ENCODE measurements at regions not wholly inside any gene's neighbourhood (a gene's known extent, or its start where the extent isn't known, plus 50 kb on each side); places are given as distances from the start of the nearest gene placed in this dataset.

GRCh38 chr5:142459209-142459608, 134.4 kb upstream of the SPRY4 start:
- H3K9me3 Mint-ChIP-seq: peaks cover 8 to 18% (median 16%) of the 10 kb centered on the region in 7 donors
- TF ChIP-seq, protein P1, sequence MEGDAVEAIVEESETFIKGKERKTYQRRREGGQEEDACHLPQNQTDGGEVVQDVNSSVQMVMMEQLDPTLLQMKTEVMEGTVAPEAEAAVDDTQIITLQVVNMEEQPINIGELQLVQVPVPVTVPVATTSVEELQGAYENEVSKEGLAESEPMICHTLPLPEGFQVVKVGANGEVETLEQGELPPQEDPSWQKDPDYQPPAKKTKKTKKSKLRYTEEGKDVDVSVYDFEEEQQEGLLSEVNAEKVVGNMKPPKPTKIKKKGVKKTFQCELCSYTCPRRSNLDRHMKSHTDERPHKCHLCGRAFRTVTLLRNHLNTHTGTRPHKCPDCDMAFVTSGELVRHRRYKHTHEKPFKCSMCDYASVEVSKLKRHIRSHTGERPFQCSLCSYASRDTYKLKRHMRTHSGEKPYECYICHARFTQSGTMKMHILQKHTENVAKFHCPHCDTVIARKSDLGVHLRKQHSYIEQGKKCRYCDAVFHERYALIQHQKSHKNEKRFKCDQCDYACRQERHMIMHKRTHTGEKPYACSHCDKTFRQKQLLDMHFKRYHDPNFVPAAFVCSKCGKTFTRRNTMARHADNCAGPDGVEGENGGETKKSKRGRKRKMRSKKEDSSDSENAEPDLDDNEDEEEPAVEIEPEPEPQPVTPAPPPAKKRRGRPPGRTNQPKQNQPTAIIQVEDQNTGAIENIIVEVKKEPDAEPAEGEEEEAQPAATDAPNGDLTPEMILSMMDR (IDR thresholded peaks at IDR 0.05): no peak

GRCh38 chr5:142455856-142456255, 131.0 kb upstream of the SPRY4 start:
- H3K27me3 Mint-ChIP-seq (ENCODE audit: low read depth in 3 of 3): peaks cover 3 to 15% (median 13%) of the 10 kb centered on the region in 3 donors
- no peak overlapping the region for H3K4me3 ChIP-seq (replicated peaks in 1 of 3; ENCODE audit: low read depth in 2 of 3, low read length in 3 of 3)
- 25% methylated on average over 2 of the region's 2 CpGs for WGBS (ENCODE audit: insufficient coverage)
- TF ChIP-seq, protein P1 (IDR thresholded peaks at IDR 0.05): no peak
- DNase-seq: no peak
- no peak overlapping the region for H3K27ac ChIP-seq (ENCODE audit: low read depth in 1 of 2, low read length in 2 of 2)
- no peaks in the 10 kb centered on the region for H3K4me1 Mint-ChIP-seq
- no peak overlapping the region for H3K9ac ChIP-seq (ENCODE audit: insufficient read depth, low read length, poor library complexity, severe bottlenecking)
- no peak overlapping the region for H3K4me2 ChIP-seq (replicated peaks; ENCODE audit: extremely low read depth, low read length, poor library complexity, severe bottlenecking)
- H3K36me3 Mint-ChIP-seq: peaks cover 0 to 2% of the 10 kb centered on the region in 2 donors
- peaks cover 5 to 18% of the 10 kb centered on the region in 2 donors for H3K9me3 ChIP-seq (replicated peaks in 1 of 2; ENCODE audit: control insufficient read depth in 1 of 2, insufficient read depth in 1 of 2, low read length in 2 of 2)
- no peaks in the 10 kb centered on the region for H3K36me3 ChIP-seq (replicated peaks in 1 of 2; ENCODE audit: control insufficient read depth in 1 of 2, insufficient read depth in 2 of 2, low read length in 2 of 2)
- H3K9me3 Mint-ChIP-seq: peaks cover 11 to 19% (median 16%) of the 10 kb centered on the region in 7 donors
- no peaks in the 10 kb centered on the region for H3K27me3 ChIP-seq (ENCODE audit: control insufficient read depth in 2 of 2, insufficient read depth in 2 of 2, low read length in 2 of 2)
- no peaks in the 10 kb centered on the region for H3K79me2 ChIP-seq (ENCODE audit: insufficient read depth, low read length)
- H3K27ac Mint-ChIP-seq: no peak overlapping the region
- H2AFZ ChIP-seq (ENCODE audit: insufficient read depth, low read depth, low read length, poor library complexity, severe bottlenecking): no peak overlapping the region
- H3K4me3 Mint-ChIP-seq: no peak overlapping the region
- intact Hi-C loops (cut with micrococcal nuclease): no loop called here
- H4K20me1 ChIP-seq (ENCODE audit: insufficient read depth, low read length): no peaks in the 10 kb centered on the region
- H3K4me1 ChIP-seq (ENCODE audit: control insufficient read depth in 1 of 2, insufficient read depth in 2 of 2, low read length in 2 of 2): no peaks in the 10 kb centered on the region

More at GRCh38 chr5:142459209-142459608, 134.4 kb upstream of the SPRY4 start:
- Histone ChIP-seq H3K27me3 (ENCODE audit: control insufficient read depth in 2 of 2, insufficient read depth in 2 of 2, low read length in 2 of 2) (peaks cover 0 to 2% of the 10 kb centered on the region in 2 donors), H3K9ac (ENCODE audit: insufficient read depth, low read length, poor library complexity, severe bottlenecking) (no peak overlapping the region), H2AFZ (ENCODE audit: insufficient read depth, low read depth, low read length, poor library complexity, severe bottlenecking) (no peak overlapping the region), H3K4me2 (replicated peaks; ENCODE audit: extremely low read depth, low read length, poor library complexity, severe bottlenecking) (no peak overlapping the region), H3K79me2 (ENCODE audit: insufficient read depth, low read length) (no peaks in the 10 kb centered on the region), H3K4me3 (replicated peaks in 1 of 3; ENCODE audit: low read depth in 2 of 3, low read length in 3 of 3) (no peak overlapping the region), H3K4me1 (ENCODE audit: control insufficient read depth in 1 of 2, insufficient read depth in 2 of 2, low read length in 2 of 2) (no peaks in the 10 kb centered on the region), H3K9me3 (replicated peaks in 1 of 2; ENCODE audit: control insufficient read depth in 1 of 2, insufficient read depth in 1 of 2, low read length in 2 of 2) (peaks cover 5 to 18% of the 10 kb centered on the region in 2 donors), H3K36me3 (replicated peaks in 1 of 2; ENCODE audit: control insufficient read depth in 1 of 2, insufficient read depth in 2 of 2, low read length in 2 of 2) (no peaks in the 10 kb centered on the region), H4K20me1 (ENCODE audit: insufficient read depth, low read length) (no peaks in the 10 kb centered on the region), H3K27ac (ENCODE audit: low read depth in 1 of 2, low read length in 2 of 2) (no peak overlapping the region)
- DNase-seq: no peak
- peaks cover 0 to 2% of the 10 kb centered on the region in 2 donors for H3K36me3 Mint-ChIP-seq
- no peak overlapping the region for H3K4me3 Mint-ChIP-seq
- H3K4me1 Mint-ChIP-seq: no peaks in the 10 kb centered on the region
- H3K27me3 Mint-ChIP-seq (ENCODE audit: low read depth in 3 of 3): peaks cover 3 to 10% (median 6%) of the 10 kb centered on the region in 3 donors
- H3K27ac Mint-ChIP-seq: no peak overlapping the region
- WGBS (ENCODE audit: insufficient coverage): 88% methylated on average over 1 of the region's 1 CpG
- intact Hi-C loops (cut with micrococcal nuclease): no loop called here

Measured in CD14-positive monocyte (primary cell).